SK-N-SH (cell line): ENCODE measurements at regions not wholly inside any gene's neighbourhood (a gene's known extent, or its start where the extent isn't known, plus 50 kb on each side); places are given as distances from the start of the nearest gene placed in this dataset.

Source experiments
- CTCF ChIP-seq: fragments of 200-600 bp; sonication (generic); IDR thresholded peaks from 2 replicates; pipeline ENCODE4 v1.6.1; 2017; ENCODE audit warnings: antibody characterized with exemption, mild to moderate bottlenecking, moderate library complexity
- EP300 ChIP-seq, 2 experiments: IDR thresholded peaks; 2 replicates each; pipeline versions ENCODE4 v1.4.0 to v1.6.1; 2012; ENCODE audit warnings: borderline replicate concordance in 1 of 2, low read depth in 1 of 2, low read length in 1 of 2
- EZH2phosphoT487 ChIP-seq: fragments of 200-600 bp; sonication (generic); IDR thresholded peaks from 2 replicates; pipeline ENCODE4 v1.6.1; 2017; ENCODE audit warnings: low read depth, mixed run types, mild to moderate bottlenecking, antibody characterized with exemption, moderate library complexity, borderline replicate concordance
- FOXM1 ChIP-seq: IDR thresholded peaks from 2 replicates; pipeline ENCODE4 v1.4.0; 2012; ENCODE audit warnings: low read depth, mild to moderate bottlenecking
- MAX ChIP-seq: IDR thresholded peaks from 2 replicates; pipeline ENCODE4 v1.4.0; 2012; ENCODE audit warnings: low read depth
- MXI1 ChIP-seq: IDR thresholded peaks from 2 replicates; pipeline ENCODE4 v1.6.1; 2012; ENCODE audit warnings: mild to moderate bottlenecking, low read depth, low read length, improper control_type of control experiment
- NFIC ChIP-seq: IDR thresholded peaks from 2 replicates; pipeline ENCODE4 v1.4.0; 2012; ENCODE audit warnings: borderline replicate concordance
- POLR2AphosphoS5 ChIP-seq: IDR thresholded peaks from 2 replicates; pipeline ENCODE4 v1.6.1; 2012; ENCODE audit warnings: low read depth, low read length
- SMC3 ChIP-seq: IDR thresholded peaks from 2 replicates; pipeline ENCODE4 v1.6.1; 2012; ENCODE audit warnings: low read depth, low read length, improper control_type of control experiment
- TAF1 ChIP-seq: IDR thresholded peaks from 2 replicates; pipeline ENCODE4 v1.6.1; 2012; ENCODE audit warnings: low read depth, mild to moderate bottlenecking, low read length, moderate library complexity, borderline replicate concordance
- TCF12 ChIP-seq: IDR thresholded peaks from 2 replicates; pipeline ENCODE4 v1.4.0; 2012
- TF ChIP-seq, protein P1 (sequence below): IDR thresholded peaks from 2 replicates; pipeline ENCODE4 v1.6.1; 2012; ENCODE audit warnings: mild to moderate bottlenecking, low read depth, low read length, moderate library complexity
- TF ChIP-seq, protein P2 (sequence below): IDR thresholded peaks from 2 replicates; pipeline ENCODE4 v1.4.0; 2012; ENCODE audit warnings: low read depth, borderline replicate concordance

DNA sequence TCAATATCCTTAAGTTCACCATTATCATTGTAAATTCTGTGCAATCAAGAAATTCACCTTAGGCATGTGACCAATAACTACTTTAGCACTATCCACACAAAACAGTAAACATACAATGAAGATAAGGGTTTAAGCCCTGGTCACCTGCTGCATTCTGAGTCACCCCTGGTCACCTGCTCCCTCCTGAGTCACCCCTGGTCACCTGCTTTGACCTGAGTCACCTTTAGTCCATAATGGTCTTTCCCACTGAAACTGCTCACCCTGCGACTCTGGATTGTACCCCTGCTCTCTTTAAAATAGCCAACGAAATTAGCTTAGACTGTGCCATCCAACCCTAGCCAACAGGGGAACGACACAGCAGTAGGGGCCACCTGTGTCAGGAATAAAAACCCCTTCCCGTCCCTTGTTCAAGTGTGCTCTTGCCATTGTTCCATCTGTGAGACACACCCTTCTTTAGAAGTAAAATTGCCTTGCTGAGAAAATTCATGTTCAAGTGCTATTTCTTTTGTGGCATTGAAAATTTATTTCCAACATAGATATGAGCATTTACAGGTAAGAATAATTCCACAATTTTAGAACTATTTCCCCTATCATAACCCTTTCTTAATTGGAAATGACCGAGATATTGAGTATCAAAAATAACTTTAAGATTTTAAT is 902.8 kb downstream of the DSC3 start:
- TF ChIP-seq, protein P1, sequence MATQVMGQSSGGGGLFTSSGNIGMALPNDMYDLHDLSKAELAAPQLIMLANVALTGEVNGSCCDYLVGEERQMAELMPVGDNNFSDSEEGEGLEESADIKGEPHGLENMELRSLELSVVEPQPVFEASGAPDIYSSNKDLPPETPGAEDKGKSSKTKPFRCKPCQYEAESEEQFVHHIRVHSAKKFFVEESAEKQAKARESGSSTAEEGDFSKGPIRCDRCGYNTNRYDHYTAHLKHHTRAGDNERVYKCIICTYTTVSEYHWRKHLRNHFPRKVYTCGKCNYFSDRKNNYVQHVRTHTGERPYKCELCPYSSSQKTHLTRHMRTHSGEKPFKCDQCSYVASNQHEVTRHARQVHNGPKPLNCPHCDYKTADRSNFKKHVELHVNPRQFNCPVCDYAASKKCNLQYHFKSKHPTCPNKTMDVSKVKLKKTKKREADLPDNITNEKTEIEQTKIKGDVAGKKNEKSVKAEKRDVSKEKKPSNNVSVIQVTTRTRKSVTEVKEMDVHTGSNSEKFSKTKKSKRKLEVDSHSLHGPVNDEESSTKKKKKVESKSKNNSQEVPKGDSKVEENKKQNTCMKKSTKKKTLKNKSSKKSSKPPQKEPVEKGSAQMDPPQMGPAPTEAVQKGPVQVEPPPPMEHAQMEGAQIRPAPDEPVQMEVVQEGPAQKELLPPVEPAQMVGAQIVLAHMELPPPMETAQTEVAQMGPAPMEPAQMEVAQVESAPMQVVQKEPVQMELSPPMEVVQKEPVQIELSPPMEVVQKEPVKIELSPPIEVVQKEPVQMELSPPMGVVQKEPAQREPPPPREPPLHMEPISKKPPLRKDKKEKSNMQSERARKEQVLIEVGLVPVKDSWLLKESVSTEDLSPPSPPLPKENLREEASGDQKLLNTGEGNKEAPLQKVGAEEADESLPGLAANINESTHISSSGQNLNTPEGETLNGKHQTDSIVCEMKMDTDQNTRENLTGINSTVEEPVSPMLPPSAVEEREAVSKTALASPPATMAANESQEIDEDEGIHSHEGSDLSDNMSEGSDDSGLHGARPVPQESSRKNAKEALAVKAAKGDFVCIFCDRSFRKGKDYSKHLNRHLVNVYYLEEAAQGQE: no peak
- no peak for TF ChIP-seq TAF1
- no peak for TF ChIP-seq CTCF
- TF ChIP-seq MXI1: no peak
- no peak for TF ChIP-seq SMC3
- TF ChIP-seq, protein P2, sequence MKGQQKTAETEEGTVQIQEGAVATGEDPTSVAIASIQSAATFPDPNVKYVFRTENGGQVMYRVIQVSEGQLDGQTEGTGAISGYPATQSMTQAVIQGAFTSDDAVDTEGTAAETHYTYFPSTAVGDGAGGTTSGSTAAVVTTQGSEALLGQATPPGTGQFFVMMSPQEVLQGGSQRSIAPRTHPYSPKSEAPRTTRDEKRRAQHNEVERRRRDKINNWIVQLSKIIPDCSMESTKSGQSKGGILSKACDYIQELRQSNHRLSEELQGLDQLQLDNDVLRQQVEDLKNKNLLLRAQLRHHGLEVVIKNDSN: no peak
- TF ChIP-seq MAX: no peak
- TF ChIP-seq EP300 (IDR thresholded peaks at IDR 0.05; ENCODE audit: borderline replicate concordance in 1 of 2, low read depth in 1 of 2, low read length in 1 of 2): no peak
- no peak for TF ChIP-seq POLR2AphosphoS5
- no peak for TF ChIP-seq FOXM1
- no peak for TF ChIP-seq EZH2phosphoT487
- TF ChIP-seq NFIC: no peak
- no peak for TF ChIP-seq TCF12
